Activated CD8-positive, alpha-beta memory T cell treated with anti-CD3 and anti-CD28 coated beads, Interleukin-2, amount 10 ng/mL, durations not matched to agents 7 days and 5 days (primary cell): ENCODE measurements at regions not wholly inside any gene's neighbourhood (a gene's known extent, or its start where the extent isn't known, plus 50 kb on each side); places are given as distances from the start of the nearest gene placed in this dataset.
"Not testable (repeated sequence)": the region's sequence is repeated elsewhere in the genome, so short reads cannot be mapped to it uniquely, and the experiment has no call there.

Experiments used
- ATAC-seq: fragments of 150-1000 bp; cut with Tn5 transposase; one replicate; pipeline ENCODE4 v1.10.0; 2021; ENCODE audit warnings: moderate library complexity
- CTCF ChIA-PET: fragments of 350-600 bp; sonication (Branson Sonifier 250); formaldehyde crosslinking; loops from one replicate; lab custom pipeline; 2021; ENCODE audit warnings: antibody characterized with exemption; lab: Charles Lee
- DNase-seq: peaks from one replicate; pipeline ENCODE4 v3.0.0-alpha.2; 2020
- H3K27ac Mint-ChIP-seq: one replicate; pipeline ENCODE4 v1.8.0; 2021; ENCODE audit warnings: mild to moderate bottlenecking, mixed read lengths
- H3K27me3 Mint-ChIP-seq: one replicate; pipeline ENCODE4 v1.8.0; 2021; ENCODE audit warnings: mixed read lengths
- H3K36me3 Mint-ChIP-seq: one replicate; pipeline ENCODE4 v1.8.0; 2021; ENCODE audit warnings: mild to moderate bottlenecking, mixed read lengths
- H3K4me1 Mint-ChIP-seq: one replicate; pipeline ENCODE4 v1.8.0; 2021; ENCODE audit warnings: mixed read lengths
- H3K4me3 Mint-ChIP-seq: one replicate; pipeline ENCODE4 v1.8.0; 2021; ENCODE audit warnings: mild to moderate bottlenecking, moderate library complexity, mixed read lengths
- H3K9me3 Mint-ChIP-seq: one replicate; pipeline ENCODE4 v1.8.0; 2022; ENCODE audit warnings: low read depth, mixed read lengths

DNA sequence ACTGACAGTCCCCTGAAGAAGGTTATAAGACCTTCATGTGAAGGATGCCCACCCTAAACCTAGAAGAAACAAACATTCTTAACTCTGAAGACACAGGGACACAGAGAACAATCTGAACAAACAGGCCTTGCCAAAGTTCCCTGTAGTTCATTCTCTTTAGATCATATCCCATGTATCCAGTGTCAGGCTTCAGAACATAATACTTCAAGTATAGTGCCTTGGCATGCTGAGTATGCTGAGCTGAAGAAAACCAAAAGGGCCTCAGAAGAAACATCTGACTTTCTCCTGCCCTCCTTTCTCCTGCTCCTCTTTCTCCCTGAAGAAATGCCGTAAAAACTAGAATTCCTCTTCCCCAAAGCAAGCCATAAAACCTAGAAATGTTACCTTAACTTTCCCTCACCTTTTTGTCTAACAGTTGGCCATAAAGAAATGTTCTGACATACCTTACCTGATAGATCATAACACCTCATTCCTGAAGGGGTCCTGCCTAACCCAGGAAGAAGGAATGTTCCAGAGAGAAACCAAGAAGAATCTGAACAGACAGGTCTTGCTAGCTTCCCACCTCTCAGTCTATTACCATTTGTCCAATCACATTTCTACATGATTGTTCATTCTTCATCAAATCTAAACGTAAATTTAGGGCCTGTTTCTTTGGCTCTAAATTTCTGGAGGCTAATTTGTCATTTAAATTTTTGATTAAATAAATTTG is 160.1 kb upstream of the ZC3H15 start:
- Mint-ChIP-seq H3K9me3 (no peaks in the 10 kb centered on the region), H3K4me3 (no peak overlapping the region), H3K4me1 (no peaks in the 10 kb centered on the region), H3K27me3 (no peaks in the 10 kb centered on the region), H3K27ac (no peak overlapping the region), H3K36me3 (no peaks in the 10 kb centered on the region)
- no peak for DNase-seq
- CTCF ChIA-PET: no interaction called here
- ATAC-seq: no peak

DNA sequence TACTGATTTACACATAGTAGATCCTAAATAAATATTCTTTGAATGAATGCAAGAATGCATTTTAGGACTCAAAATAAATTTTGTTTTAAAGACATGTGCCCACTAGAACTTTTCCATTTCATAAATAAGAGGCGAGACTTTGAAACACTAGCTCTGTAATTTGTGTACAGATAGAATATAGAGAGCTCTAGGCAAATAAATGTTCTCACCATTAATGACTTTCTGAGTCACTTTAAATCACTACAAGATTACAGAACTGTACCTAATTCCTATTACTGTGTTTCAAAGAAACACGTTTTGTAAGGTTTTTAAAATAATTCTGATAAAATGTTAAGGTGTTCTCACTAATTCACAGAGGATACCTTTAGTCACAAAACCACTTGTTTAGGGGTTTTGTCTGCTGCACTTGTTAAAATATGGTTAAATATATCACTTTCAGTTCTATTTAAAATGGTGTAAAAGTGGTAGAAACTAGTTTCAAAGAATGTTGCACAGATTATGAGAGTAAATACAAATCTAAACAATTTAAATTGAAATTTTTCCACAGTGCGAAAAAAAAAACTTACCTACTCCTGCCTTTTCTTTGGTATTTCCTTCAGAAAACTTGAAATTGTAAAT is 158.7 kb upstream of the ZC3H15 start:
- no peak overlapping the region for H3K4me3 Mint-ChIP-seq
- no peak for ATAC-seq
- no peaks in the 10 kb centered on the region for H3K36me3 Mint-ChIP-seq
- DNase-seq: no peak
- H3K9me3 Mint-ChIP-seq: no peaks in the 10 kb centered on the region
- H3K4me1 Mint-ChIP-seq: no peaks in the 10 kb centered on the region
- CTCF ChIA-PET: no interaction called here
- H3K27me3 Mint-ChIP-seq: no peaks in the 10 kb centered on the region
- no peak overlapping the region for H3K27ac Mint-ChIP-seq

GRCh38 chr2:186328838-186329237 is 157.2 kb upstream of the ZC3H15 start:
- DNase-seq: no peak
- ATAC-seq: no peak
- CTCF ChIA-PET: no interaction called here
- Mint-ChIP-seq H3K36me3 (no peaks in the 10 kb centered on the region), H3K9me3 (no peaks in the 10 kb centered on the region), H3K27ac (no peak overlapping the region), H3K4me1 (no peaks in the 10 kb centered on the region), H3K27me3 (no peaks in the 10 kb centered on the region), H3K4me3 (no peak overlapping the region)

GRCh38 chr2:186330050-186330449 is 156.0 kb upstream of the ZC3H15 start:
- H3K27me3 Mint-ChIP-seq: no peaks in the 10 kb centered on the region
- no peaks in the 10 kb centered on the region for H3K36me3 Mint-ChIP-seq
- H3K27ac Mint-ChIP-seq: no peak overlapping the region
- ATAC-seq: no peak
- CTCF ChIA-PET: no interaction called here
- DNase-seq: no peak
- H3K4me3 Mint-ChIP-seq: no peak overlapping the region
- no peaks in the 10 kb centered on the region for H3K9me3 Mint-ChIP-seq
- H3K4me1 Mint-ChIP-seq: no peaks in the 10 kb centered on the region

DNA sequence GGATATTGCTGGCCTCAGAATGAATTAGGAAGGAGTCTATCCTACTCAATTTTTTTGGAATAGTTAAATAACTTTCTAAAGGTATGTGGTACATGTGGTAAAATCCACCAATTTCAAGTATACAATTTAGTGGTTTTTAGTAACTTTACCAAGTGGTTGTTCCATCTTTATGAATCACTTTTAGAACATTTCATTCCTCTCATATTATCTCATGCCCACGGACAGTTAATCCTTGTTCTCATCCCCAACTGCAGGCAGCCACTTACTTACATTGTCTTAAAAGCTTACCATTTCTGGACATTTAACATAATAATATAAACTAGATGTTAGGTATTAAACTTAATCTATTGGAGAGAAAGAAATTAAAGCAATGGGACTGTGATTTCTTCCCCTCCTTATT is 146.3 kb upstream of the ZC3H15 start:
- Mint-ChIP-seq H3K36me3 (no peaks in the 10 kb centered on the region), H3K4me1 (no peaks in the 10 kb centered on the region), H3K27ac (no peak overlapping the region), H3K27me3 (no peaks in the 10 kb centered on the region), H3K4me3 (no peak overlapping the region), H3K9me3 (no peaks in the 10 kb centered on the region)
- CTCF ChIA-PET: no interaction called here
- DNase-seq (no peak), ATAC-seq (no peak)

DNA sequence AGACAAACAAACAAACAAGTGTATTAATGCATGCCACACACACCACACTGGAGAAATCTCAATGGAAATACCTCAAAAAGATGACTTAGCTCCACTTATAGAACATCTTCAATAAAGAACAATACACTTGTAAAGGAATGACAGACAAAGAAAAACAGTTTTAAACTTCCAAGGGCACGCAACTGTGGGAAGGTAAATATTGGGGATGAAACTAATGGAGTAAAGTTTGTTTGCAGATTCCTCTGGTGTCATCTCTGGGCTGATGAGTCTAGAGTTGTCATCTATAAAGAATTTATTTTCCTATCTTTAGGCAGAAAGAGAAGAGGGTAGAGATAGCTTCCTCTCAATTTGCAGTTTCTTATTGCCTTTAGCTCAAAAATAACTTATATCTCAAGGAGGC is 144.0 kb upstream of the ZC3H15 start:
- H3K4me3 Mint-ChIP-seq: no peak overlapping the region
- no peak overlapping the region for H3K27ac Mint-ChIP-seq
- no peaks in the 10 kb centered on the region for H3K9me3 Mint-ChIP-seq
- no peaks in the 10 kb centered on the region for H3K27me3 Mint-ChIP-seq
- ATAC-seq (no peak), DNase-seq (no peak)
- H3K36me3 Mint-ChIP-seq: no peaks in the 10 kb centered on the region
- H3K4me1 Mint-ChIP-seq: no peaks in the 10 kb centered on the region
- CTCF ChIA-PET: no interaction called here

- H3K27me3 Mint-ChIP-seq: no peaks in the 10 kb centered on the region
- H3K4me1 Mint-ChIP-seq: no peaks in the 10 kb centered on the region
- H3K36me3 Mint-ChIP-seq: no peaks in the 10 kb centered on the region
- CTCF ChIA-PET: no interaction called here
- no peaks in the 10 kb centered on the region for H3K9me3 Mint-ChIP-seq
- no peak for DNase-seq
- no peak overlapping the region for H3K4me3 Mint-ChIP-seq
- no peak for ATAC-seq
- H3K27ac Mint-ChIP-seq: no peak overlapping the region
Measured at GRCh38 chr2:186345745-186346144, 140.3 kb upstream of the ZC3H15 start.

DNA sequence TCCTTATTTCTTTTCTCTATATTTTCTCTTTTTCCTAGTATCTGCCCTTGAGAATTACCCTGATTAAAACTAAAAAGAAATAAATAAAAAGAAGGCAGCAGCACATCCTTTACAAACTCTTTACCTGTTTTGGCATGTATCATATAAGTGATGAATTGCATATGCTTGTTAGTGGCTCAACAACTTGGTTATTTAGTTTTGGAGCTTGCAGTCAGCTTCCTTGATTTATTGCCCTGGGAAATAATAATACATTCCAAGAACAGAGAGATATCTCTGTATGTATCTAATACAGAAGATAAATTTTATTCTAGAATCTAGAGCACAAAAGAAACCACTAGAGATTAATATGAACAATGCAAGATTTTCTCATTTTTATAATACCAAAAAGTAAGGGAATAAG is 139.8 kb upstream of the ZC3H15 start:
- no peaks in the 10 kb centered on the region for H3K27me3 Mint-ChIP-seq
- CTCF ChIA-PET: no interaction called here
- no peak overlapping the region for H3K4me3 Mint-ChIP-seq
- H3K27ac Mint-ChIP-seq: no peak overlapping the region
- no peak for DNase-seq
- H3K4me1 Mint-ChIP-seq: no peaks in the 10 kb centered on the region
- no peaks in the 10 kb centered on the region for H3K9me3 Mint-ChIP-seq
- H3K36me3 Mint-ChIP-seq: no peaks in the 10 kb centered on the region
- ATAC-seq: no peak

- Mint-ChIP-seq H3K4me3 (no peak overlapping the region), H3K36me3 (peaks cover 2% of the 10 kb centered on the region), H3K27ac (no peak overlapping the region), H3K9me3 (peaks cover 3% of the 10 kb centered on the region), H3K4me1 (no peaks in the 10 kb centered on the region), H3K27me3 (no peaks in the 10 kb centered on the region)
- ATAC-seq (no peak), DNase-seq (no peak)
- CTCF ChIA-PET: no interaction called here
Measured at GRCh38 chr2:186347472-186347871, 138.6 kb upstream of the ZC3H15 start.

- CTCF ChIA-PET: no interaction called here
- no peak for ATAC-seq
- Mint-ChIP-seq H3K4me3 (no peak overlapping the region), H3K9me3 (peaks cover 5% of the 10 kb centered on the region), H3K27ac (no peak overlapping the region), H3K27me3 (no peaks in the 10 kb centered on the region), H3K4me1 (no peaks in the 10 kb centered on the region), H3K36me3 (peaks cover 4% of the 10 kb centered on the region)
- DNase-seq: no peak
Measured at GRCh38 chr2:186348200-186348599, 137.9 kb upstream of the ZC3H15 start.

DNA sequence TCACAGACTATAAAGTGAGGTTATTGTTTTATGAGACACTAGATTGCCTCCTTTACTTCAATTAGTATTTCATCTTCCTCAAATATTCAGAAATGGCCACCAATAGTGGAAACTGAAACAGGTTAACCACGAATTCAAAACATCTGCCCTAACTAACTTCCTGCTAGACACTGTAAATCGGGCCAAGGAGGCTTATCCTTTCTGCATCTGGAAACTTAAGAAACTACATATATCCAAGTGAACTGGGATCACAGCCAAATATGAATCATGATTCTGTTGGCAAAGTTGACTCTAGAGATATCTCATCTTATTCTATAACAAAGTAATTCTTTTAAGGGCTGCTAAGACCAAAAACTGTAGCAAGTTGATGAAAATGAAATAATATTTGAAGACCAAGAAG is 136.6 kb upstream of the ZC3H15 start:
- Mint-ChIP-seq H3K27me3 (no peaks in the 10 kb centered on the region), H3K27ac (no peak overlapping the region), H3K36me3 (peaks cover 6% of the 10 kb centered on the region), H3K9me3 (peaks cover 11% of the 10 kb centered on the region), H3K4me1 (no peaks in the 10 kb centered on the region), H3K4me3 (no peak overlapping the region)
- ATAC-seq (no peak), DNase-seq (no peak)
- CTCF ChIA-PET: no interaction called here

GRCh38 chr2:186354160-186354559 is 131.9 kb upstream of the ZC3H15 start:
- H3K4me1 Mint-ChIP-seq, CTCF ChIA-PET, H3K27ac Mint-ChIP-seq, H3K27me3 Mint-ChIP-seq, ATAC-seq, DNase-seq, H3K36me3 Mint-ChIP-seq, H3K4me3 Mint-ChIP-seq: not testable (repeated sequence)
- H3K9me3 Mint-ChIP-seq: peaks cover 16% of the 10 kb centered on the region

DNA sequence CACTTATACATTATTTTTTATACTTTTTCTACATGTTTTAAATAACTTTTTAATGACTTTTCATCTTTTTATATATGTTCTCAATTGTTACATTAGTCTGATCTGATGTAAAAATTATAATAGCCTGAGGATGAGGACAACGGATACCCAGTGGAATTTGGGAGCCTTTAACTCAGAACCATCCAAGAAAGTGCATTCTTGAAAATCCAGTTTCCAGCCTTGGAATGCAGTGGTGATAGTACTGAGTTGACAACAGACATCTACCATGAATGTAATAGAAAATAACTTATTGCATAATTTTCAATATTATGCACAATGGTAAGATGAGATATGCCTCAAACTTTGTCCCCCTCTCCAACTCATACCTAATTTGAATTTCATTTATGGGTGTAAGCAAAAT is 120.7 kb upstream of the ZC3H15 start:
- ATAC-seq: no peak

DNA sequence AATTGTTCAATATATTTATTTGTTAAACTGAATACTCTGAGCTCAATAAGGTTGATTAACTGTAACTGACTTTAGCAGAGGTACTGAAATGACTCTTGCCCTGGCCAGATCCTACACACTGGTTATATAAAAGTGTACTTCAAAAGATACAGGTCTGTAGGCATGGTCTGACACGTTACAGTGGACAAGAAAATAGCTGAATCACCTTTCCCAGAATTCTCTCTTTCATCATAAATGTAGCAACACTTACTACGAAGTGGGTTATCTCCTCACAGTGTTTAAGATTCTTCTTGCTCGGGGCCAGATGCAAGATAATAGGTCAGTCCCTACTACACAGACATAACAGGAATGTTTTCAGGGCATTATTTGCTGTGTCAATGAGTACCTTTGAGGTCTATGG is 107.0 kb upstream of the ZC3H15 start:
- CTCF ChIA-PET: no interaction called here
- Mint-ChIP-seq H3K4me3 (no peak overlapping the region), H3K36me3 (no peaks in the 10 kb centered on the region), H3K27ac (no peak overlapping the region), H3K27me3 (no peaks in the 10 kb centered on the region), H3K4me1 (no peaks in the 10 kb centered on the region), H3K9me3 (peaks cover 8% of the 10 kb centered on the region)
- DNase-seq (no peak), ATAC-seq (no peak)

More for the DNA sequence above, 120.7 kb upstream of the ZC3H15 start:
- DNase-seq: no peak
- no peak overlapping the region for H3K4me3 Mint-ChIP-seq
- CTCF ChIA-PET: no interaction called here
- H3K27ac Mint-ChIP-seq: no peak overlapping the region
- no peaks in the 10 kb centered on the region for H3K27me3 Mint-ChIP-seq
- peaks cover 1% of the 10 kb centered on the region for H3K36me3 Mint-ChIP-seq
- no peaks in the 10 kb centered on the region for H3K4me1 Mint-ChIP-seq
- H3K9me3 Mint-ChIP-seq: no peaks in the 10 kb centered on the region
